Chondrocyte (in vitro differentiated cells): ENCODE measurements at regions not wholly inside any gene's neighbourhood (a gene's known extent, or its start where the extent isn't known, plus 50 kb on each side); places are given as distances from the start of the nearest gene placed in this dataset.

Source experiments
- DNase-seq: peaks from one replicate; pipeline ENCODE4 v3.0.0; 2021; ENCODE audit warnings: mixed read lengths, low spot score
- H3K27ac Mint-ChIP-seq: one replicate; pipeline ENCODE4 v1.8.0; 2021; ENCODE audit warnings: mild to moderate bottlenecking, moderate library complexity, mixed read lengths; ENCODE audit not compliant: unreplicated experiment
- H3K27me3 Mint-ChIP-seq: 2 replicates; pipeline ENCODE4 v1.8.0; 2021; ENCODE audit warnings: low read depth, mixed read lengths
- H3K36me3 Mint-ChIP-seq: 2 replicates; pipeline ENCODE4 v1.8.0; 2021; ENCODE audit warnings: low read depth, mixed read lengths
- H3K4me1 Mint-ChIP-seq: 2 replicates; pipeline ENCODE4 v1.8.0; 2021; ENCODE audit warnings: low read depth, mild to moderate bottlenecking, mixed read lengths
- H3K4me3 Mint-ChIP-seq: one replicate; pipeline ENCODE4 v1.8.0; 2021; ENCODE audit warnings: mild to moderate bottlenecking, moderate library complexity, mixed read lengths; ENCODE audit not compliant: unreplicated experiment
- H3K9me3 Mint-ChIP-seq: 2 replicates; pipeline ENCODE4 v1.8.0; 2021; ENCODE audit warnings: low read depth, mixed read lengths
- TF ChIP-seq, protein P1 (sequence below): fragments of 200-600 bp; sonication (generic); IDR thresholded peaks from 2 replicates; pipeline ENCODE4 v1.5.0; 2021; ENCODE audit warnings: antibody characterized with exemption, mild to moderate bottlenecking, moderate library complexity

DNA sequence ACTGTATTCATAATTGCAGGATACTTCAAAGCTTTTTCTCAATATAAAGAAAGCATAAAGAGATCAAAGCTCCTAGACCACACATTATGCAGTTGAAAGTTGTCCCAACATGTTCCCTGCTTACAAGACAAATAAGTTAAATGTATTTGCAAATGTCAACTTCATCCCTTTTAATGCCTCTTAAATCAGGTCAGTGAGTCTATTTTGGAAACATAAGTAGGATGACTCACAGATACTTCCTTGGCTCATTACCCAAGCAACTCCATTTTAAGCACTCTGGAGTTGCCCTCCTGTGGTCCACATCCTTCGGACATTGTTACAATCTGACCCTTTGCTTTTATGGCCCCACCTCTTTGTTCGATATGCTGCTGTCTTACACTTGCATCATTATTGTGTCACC is 162.0 kb downstream of the FAXC start:
- Mint-ChIP-seq H3K4me3 (no peak overlapping the region), H3K36me3 (no peaks in the 10 kb centered on the region), H3K27ac (no peak overlapping the region), H3K9me3 (peaks cover 1% of the 10 kb centered on the region), H3K27me3 (peaks cover 1% of the 10 kb centered on the region), H3K4me1 (no peaks in the 10 kb centered on the region)
- TF ChIP-seq, protein P1, sequence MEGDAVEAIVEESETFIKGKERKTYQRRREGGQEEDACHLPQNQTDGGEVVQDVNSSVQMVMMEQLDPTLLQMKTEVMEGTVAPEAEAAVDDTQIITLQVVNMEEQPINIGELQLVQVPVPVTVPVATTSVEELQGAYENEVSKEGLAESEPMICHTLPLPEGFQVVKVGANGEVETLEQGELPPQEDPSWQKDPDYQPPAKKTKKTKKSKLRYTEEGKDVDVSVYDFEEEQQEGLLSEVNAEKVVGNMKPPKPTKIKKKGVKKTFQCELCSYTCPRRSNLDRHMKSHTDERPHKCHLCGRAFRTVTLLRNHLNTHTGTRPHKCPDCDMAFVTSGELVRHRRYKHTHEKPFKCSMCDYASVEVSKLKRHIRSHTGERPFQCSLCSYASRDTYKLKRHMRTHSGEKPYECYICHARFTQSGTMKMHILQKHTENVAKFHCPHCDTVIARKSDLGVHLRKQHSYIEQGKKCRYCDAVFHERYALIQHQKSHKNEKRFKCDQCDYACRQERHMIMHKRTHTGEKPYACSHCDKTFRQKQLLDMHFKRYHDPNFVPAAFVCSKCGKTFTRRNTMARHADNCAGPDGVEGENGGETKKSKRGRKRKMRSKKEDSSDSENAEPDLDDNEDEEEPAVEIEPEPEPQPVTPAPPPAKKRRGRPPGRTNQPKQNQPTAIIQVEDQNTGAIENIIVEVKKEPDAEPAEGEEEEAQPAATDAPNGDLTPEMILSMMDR: no peak
- no peak for DNase-seq

DNA sequence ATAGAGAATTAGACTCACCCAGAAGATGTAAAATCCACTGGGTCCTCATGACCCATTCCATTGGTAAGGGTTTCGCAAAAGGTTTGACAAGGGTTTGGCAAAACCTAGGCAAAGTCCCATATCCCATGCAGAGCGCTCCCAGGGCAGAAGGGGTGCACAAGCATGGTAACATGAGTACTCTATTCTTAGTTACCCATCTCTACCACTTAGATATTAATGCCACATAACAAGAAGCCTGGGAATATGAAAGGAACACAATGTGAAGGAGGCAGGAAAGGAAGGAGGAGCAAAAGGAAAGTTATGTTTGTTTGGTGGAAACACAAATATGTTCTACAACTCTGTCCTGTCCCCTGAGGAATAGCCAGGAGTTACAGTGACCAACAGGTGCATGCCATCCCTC is 163.1 kb downstream of the FAXC start:
- Mint-ChIP-seq H3K36me3 (no peaks in the 10 kb centered on the region), H3K27me3 (peaks cover 1% of the 10 kb centered on the region), H3K4me1 (no peaks in the 10 kb centered on the region), H3K4me3 (no peak overlapping the region), H3K9me3 (peaks cover 12% of the 10 kb centered on the region), H3K27ac (no peak overlapping the region)
- no peak for DNase-seq
- TF ChIP-seq, protein P1: no peak

DNA sequence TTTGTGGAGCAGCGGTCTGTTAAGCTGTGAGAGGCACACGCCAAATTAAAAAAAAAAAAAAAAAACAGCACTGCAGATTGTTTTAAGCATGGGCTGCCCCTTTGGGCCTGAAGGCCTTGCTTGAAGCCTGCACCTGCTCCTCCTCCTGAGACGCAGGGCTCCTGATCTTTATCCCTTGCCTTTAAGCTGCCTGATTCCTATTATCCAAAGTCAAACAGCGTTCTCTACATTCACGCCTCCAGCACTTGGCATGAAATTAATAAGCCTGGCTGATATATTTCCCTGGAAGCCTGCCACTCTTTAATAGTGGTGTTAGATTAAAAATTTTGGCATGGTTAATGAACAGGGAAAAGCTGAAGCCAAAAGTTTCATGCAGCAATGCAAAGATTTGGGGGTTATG is 163.9 kb downstream of the FAXC start:
- Mint-ChIP-seq H3K4me3 (no peak overlapping the region), H3K27me3 (peaks cover 1% of the 10 kb centered on the region), H3K9me3 (peaks cover 19% of the 10 kb centered on the region), H3K36me3 (no peaks in the 10 kb centered on the region), H3K27ac (no peak overlapping the region), H3K4me1 (no peaks in the 10 kb centered on the region)
- DNase-seq: no peak
- TF ChIP-seq, protein P1: no peak

DNA sequence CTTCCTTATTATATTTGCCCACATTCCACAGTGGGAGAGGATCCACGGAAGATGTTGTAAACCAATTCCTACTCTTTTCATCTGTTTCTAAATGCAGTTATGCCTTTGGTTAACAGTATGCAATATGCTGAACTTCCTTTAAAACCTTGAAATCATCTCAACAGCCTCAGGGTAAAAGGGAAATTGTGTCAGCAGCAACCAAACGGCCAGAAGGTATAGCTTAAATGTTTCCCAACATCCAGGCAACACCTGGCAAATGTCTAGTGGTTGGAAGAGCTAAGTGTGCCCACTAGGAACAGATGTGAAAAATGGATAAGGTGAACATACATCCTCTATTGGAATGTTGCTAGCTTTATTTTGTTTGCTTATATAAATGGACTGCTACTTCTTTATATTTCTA is 164.8 kb downstream of the FAXC start:
- TF ChIP-seq, protein P1: no peak
- no peak overlapping the region for H3K27ac Mint-ChIP-seq
- no peaks in the 10 kb centered on the region for H3K4me1 Mint-ChIP-seq
- no peak for DNase-seq
- H3K4me3 Mint-ChIP-seq: no peak overlapping the region
- no peaks in the 10 kb centered on the region for H3K36me3 Mint-ChIP-seq
- peaks cover 1% of the 10 kb centered on the region for H3K27me3 Mint-ChIP-seq
- H3K9me3 Mint-ChIP-seq: peaks cover 25% of the 10 kb centered on the region

DNA sequence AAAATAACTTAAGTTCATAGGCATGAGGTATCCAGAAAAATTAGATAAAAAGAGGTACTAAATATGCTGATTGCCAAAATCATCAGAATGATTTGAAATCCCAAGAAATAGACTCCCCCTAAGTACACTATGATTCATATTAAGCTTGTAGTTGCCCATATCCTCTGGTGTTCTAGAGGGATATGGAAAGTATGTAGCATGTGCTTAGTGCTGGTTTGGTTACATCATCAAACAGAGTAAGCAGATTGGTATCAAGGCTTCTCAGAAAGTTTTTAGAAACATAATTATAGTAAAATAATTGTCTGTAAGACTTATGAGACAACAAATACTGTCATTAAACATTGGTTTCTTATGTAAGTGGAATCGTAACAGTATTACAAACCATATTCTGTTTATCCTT is 166.4 kb downstream of the FAXC start:
- no peaks in the 10 kb centered on the region for H3K36me3 Mint-ChIP-seq
- H3K4me3 Mint-ChIP-seq: no peak overlapping the region
- no peak for DNase-seq
- H3K9me3 Mint-ChIP-seq: peaks cover 29% of the 10 kb centered on the region
- peaks cover 1% of the 10 kb centered on the region for H3K27me3 Mint-ChIP-seq
- H3K27ac Mint-ChIP-seq: no peak overlapping the region
- no peaks in the 10 kb centered on the region for H3K4me1 Mint-ChIP-seq
- TF ChIP-seq, protein P1: no peak
